ENCODE measurements at regions not wholly inside any gene's neighbourhood (a gene's known extent, or its start where the extent isn't known, plus 50 kb on each side); places are given as distances from the start of the nearest gene placed in this dataset.

DNA sequence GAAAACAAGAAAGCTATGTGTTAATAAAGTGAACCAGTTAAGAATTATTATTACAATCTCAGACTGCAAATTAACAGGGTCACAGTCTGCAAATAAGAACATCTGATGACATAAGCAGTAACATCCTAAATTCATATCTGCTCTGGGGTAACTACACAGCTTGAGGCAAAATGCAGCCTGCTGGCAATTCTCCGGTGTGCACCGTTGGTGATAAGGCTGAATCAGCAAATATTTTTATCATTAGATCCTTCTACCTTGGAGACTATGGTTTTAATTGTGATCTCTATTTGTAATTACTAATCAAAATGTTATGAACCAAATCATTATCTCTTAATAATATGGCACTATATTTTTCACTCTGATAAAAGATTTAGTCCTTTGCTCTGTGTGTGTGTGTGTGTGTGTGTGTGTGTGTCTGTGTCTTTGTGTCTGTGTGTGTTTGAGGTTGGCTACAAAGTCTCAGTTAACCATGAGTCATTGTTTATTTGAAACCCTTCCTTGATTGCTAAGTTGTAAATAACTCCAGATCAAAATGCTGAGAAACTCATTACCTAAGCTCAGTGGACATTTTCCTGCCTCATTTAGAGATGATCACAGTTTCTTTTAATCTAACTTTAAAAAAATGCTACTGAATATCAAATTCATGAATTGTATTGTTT is 442.6 kb downstream of the GXYLT1 start:
- no peak overlapping the region for H3K9ac ChIP-seq (ENCODE audit: insufficient read depth in 1 of 2, low read depth in 2 of 2, low read length in 2 of 2)
- no peak for DNase-seq (ENCODE audit: extremely low read depth in 1 of 4, low spot score in 3 of 4)
- H4K20me1 ChIP-seq (replicated peaks; ENCODE audit: control insufficient read depth, insufficient read depth, low read length), result no peaks in the 10 kb centered on the region
- no peak overlapping the region for H3K4me2 ChIP-seq (ENCODE audit: insufficient read depth, low read length)
- no peak for FAIRE-seq
- TF ChIP-seq DDX20 (tag; IDR thresholded peaks at IDR 0.05; ENCODE audit: low read depth) (no peak), ZNF316 (IDR thresholded peaks at IDR 0.05) (peak; percentile 67), MCM2 (IDR thresholded peaks at IDR 0.05; ENCODE audit: low read depth) (no peak), MAFG (tag; conservative IDR thresholded peaks at IDR 0.05) (peak; percentile 67), ZNF780A (CRISPR knock-in tag; IDR thresholded peaks at IDR 0.05) (no peak), MAFK (IDR thresholded peaks at IDR 0.05; ENCODE audit: low read length) (peak; percentile 67), MAFF (IDR thresholded peaks at IDR 0.05; ENCODE audit: low read length) (peak; percentile 67), CHD1 (IDR thresholded peaks at IDR 0.05; ENCODE audit: low read length) (no peak), SRF (CRISPR knock-in tag; IDR thresholded peaks at IDR 0.05) (no peak), C11orf30 (IDR thresholded peaks at IDR 0.05; ENCODE audit: low read depth) (peak; percentile 62), RAD51 (IDR thresholded peaks at IDR 0.05; ENCODE audit: borderline replicate concordance, low read depth) (no peak), POLR2AphosphoS2 (IDR thresholded peaks at IDR 0.05; ENCODE audit: low read length) (no peak), CAMTA2 (CRISPR knock-in tag; conservative IDR thresholded peaks at IDR 0.05) (no peak), SRSF3 (IDR thresholded peaks at IDR 0.05; ENCODE audit: insufficient read depth, low read length) (no peak), ZNF77 (CRISPR knock-in tag; IDR thresholded peaks at IDR 0.05) (no peak)
- TF ChIP-seq, protein P1, sequence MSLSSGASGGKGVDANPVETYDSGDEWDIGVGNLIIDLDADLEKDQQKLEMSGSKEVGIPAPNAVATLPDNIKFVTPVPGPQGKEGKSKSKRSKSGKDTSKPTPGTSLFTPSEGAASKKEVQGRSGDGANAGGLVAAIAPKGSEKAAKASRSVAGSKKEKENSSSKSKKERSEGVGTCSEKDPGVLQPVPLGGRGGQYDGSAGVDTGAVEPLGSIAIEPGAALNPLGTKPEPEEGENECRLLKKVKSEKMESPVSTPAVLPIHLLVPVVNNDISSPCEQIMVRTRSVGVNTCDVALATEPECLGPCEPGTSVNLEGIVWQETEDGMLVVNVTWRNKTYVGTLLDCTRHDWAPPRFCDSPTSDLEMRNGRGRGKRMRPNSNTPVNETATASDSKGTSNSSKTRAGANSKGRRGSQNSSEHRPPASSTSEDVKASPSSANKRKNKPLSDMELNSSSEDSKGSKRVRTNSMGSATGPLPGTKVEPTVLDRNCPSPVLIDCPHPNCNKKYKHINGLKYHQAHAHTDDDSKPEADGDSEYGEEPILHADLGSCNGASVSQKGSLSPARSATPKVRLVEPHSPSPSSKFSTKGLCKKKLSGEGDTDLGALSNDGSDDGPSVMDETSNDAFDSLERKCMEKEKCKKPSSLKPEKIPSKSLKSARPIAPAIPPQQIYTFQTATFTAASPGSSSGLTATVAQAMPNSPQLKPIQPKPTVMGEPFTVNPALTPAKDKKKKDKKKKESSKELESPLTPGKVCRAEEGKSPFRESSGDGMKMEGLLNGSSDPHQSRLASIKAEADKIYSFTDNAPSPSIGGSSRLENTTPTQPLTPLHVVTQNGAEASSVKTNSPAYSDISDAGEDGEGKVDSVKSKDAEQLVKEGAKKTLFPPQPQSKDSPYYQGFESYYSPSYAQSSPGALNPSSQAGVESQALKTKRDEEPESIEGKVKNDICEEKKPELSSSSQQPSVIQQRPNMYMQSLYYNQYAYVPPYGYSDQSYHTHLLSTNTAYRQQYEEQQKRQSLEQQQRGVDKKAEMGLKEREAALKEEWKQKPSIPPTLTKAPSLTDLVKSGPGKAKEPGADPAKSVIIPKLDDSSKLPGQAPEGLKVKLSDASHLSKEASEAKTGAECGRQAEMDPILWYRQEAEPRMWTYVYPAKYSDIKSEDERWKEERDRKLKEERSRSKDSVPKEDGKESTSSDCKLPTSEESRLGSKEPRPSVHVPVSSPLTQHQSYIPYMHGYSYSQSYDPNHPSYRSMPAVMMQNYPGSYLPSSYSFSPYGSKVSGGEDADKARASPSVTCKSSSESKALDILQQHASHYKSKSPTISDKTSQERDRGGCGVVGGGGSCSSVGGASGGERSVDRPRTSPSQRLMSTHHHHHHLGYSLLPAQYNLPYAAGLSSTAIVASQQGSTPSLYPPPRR (CRISPR knock-in tag; IDR thresholded peaks at IDR 0.05; ENCODE audit: borderline replicate concordance), result no peak
- TF ChIP-seq, protein P2, sequence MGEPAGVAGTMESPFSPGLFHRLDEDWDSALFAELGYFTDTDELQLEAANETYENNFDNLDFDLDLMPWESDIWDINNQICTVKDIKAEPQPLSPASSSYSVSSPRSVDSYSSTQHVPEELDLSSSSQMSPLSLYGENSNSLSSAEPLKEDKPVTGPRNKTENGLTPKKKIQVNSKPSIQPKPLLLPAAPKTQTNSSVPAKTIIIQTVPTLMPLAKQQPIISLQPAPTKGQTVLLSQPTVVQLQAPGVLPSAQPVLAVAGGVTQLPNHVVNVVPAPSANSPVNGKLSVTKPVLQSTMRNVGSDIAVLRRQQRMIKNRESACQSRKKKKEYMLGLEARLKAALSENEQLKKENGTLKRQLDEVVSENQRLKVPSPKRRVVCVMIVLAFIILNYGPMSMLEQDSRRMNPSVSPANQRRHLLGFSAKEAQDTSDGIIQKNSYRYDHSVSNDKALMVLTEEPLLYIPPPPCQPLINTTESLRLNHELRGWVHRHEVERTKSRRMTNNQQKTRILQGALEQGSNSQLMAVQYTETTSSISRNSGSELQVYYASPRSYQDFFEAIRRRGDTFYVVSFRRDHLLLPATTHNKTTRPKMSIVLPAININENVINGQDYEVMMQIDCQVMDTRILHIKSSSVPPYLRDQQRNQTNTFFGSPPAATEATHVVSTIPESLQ (CRISPR knock-in tag; IDR thresholded peaks at IDR 0.05), result no peak
- intact Hi-C loops (cut with micrococcal nuclease), result no loop called here
- no peaks in the 10 kb centered on the region for H3K36me3 ChIP-seq (ENCODE audit: control insufficient read depth, insufficient read depth, low read length)
- H3K9me3 ChIP-seq (replicated peaks; ENCODE audit: control insufficient read depth, insufficient read depth, low read depth, low read length), result no peaks in the 10 kb centered on the region
- ChIA-PET POLR2A (no interaction called here), CTCF (ENCODE audit: low intra/inter-chr PET ratio) (no interaction called here)
- no peak overlapping the region for H3K4me3 ChIP-seq
- WGBS (ENCODE audit: insufficient coverage, low coverage, missing lambda C conversion rate), result 0% methylated on average over 2 of the region's 2 CpGs
- no peaks in the 10 kb centered on the region for H3K27me3 ChIP-seq (ENCODE audit: control insufficient read depth in 2 of 2, insufficient read depth in 2 of 2, low read length in 2 of 2)
- in situ Hi-C loops (cut with MboI), result no loop called here
- H3K79me2 ChIP-seq (ENCODE audit: control insufficient read depth, insufficient read depth, low read length), result no peaks in the 10 kb centered on the region
- no peak overlapping the region for H2AFZ ChIP-seq (ENCODE audit: low read depth, low read length)
- H3K9me1 ChIP-seq (ENCODE audit: control insufficient read depth, insufficient read depth, low read length), result no peaks in the 10 kb centered on the region
- no peaks in the 10 kb centered on the region for H3K4me1 ChIP-seq (replicated peaks in 1 of 2; ENCODE audit: control insufficient read depth in 2 of 2, insufficient read depth in 2 of 2, low read length in 2 of 2)
- no peak for ATAC-seq
- no peak overlapping the region for H3K27ac ChIP-seq (ENCODE audit: extremely low read depth, low read depth, low read length)
- no TSS peak for BruUV-seq (replicated peaks)

Measured in K562 (cell line).